DMS 273 (cell line): ENCODE measurements at regions not wholly inside any gene's neighbourhood (a gene's known extent, or its start where the extent isn't known, plus 50 kb on each side); places are given as distances from the start of the nearest gene placed in this dataset.
"Not testable (repeated sequence)": the region's sequence is repeated elsewhere in the genome, so short reads cannot be mapped to it uniquely, and the experiment has no call there.

Experiments
- DNase-seq: peaks from one replicate; lab custom pipeline; 2025; ENCODE audit not compliant: unreplicated experiment; lab: John Stamatoyannopoulos, UW

- DNase-seq = not testable (repeated sequence)
Observed at GRCh38 chr3:75840160-75840559, 54.8 kb upstream of the ZNF717 start.

GRCh38 chr3:75850301-75851008 lies 65.1 kb upstream of the ZNF717 start:
- not testable (repeated sequence) for DNase-seq

DNA sequence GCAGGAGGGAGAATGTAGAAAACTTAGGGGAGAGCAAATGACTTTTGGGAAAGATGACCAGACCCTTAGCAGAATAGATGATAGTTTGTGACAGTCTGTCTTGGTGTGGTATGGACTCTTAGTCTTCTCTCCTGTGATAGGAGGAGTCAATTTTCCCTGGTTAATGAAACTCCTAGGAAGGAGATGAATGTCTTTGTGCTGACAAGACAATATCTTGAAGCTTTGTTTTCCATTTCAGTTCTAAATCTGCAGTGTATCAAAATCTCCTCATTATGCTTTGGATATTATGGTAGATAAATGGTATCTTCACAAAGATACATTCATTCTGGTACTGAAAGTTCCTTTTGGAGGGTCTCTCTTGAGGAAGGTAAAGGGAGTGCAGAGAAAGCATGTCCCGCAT lies 77.8 kb upstream of the ZNF717 start:
- DNase-seq = no peak

DNA sequence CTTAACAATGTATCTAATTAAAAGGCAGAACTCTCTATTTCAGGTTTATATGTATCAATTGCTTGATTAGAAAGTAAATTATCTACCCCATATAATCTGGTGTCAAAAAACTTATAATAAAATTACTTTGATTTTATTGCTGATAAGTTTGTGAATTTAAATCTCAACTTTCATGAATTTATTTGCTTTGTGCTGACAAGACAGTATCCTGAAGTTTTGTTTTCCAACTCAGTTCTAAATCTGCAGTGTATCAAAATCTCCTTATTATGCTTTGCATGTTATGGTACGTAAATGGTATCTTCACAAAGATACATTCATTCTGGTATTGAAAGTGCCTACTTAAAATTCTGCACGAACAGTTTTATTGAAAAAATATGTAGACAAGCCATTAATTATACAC lies 78.5 kb upstream of the ZNF717 start:
- DNase-seq = no peak

DNA sequence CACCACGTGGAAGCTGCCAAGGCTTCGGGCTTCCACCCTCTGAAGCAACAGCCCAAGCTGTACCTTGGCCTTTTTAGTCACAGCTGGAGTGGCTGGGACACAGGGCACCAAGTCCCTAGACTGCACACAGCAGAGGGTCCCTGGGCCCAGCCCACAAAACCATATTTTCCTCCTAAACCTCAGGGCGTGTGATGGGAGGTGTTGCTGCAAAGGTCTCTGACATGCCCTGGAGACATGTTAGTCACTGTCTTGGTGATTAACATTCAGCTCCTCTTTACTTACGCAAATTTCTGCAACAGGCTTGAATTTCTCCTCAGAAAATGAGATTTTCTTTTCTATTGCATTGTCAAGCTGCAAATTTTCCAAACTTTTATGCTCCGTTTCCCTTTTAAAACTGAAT lies 98.4 kb upstream of the ZNF717 start:
- DNase-seq = not testable (repeated sequence)

GRCh38 chr3:75886971-75887526 lies 101.7 kb upstream of the ZNF717 start:
- no peak for DNase-seq

DNA sequence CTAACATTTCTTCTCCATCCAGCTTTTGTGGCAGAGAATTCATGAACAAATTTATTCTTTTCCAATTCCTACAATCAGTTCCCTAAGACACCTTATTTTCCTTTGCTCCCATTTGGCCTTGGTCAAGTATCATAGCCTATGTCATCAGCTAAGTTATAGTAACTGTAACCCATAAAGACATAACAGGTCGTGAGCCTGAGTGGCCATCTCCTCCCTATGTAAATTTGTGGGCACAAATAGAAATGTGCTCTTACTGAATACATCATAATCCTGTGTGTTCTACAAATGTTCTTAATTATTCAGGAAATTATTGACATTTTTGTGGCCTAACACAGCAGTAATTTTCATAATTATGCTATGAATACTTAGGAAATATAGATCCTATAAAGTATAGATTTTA lies 108.9 kb upstream of the ZNF717 start:
- DNase-seq = no peak

GRCh38 chr3:75896265-75896664 lies 110.9 kb upstream of the ZNF717 start:
- no peak for DNase-seq

DNA sequence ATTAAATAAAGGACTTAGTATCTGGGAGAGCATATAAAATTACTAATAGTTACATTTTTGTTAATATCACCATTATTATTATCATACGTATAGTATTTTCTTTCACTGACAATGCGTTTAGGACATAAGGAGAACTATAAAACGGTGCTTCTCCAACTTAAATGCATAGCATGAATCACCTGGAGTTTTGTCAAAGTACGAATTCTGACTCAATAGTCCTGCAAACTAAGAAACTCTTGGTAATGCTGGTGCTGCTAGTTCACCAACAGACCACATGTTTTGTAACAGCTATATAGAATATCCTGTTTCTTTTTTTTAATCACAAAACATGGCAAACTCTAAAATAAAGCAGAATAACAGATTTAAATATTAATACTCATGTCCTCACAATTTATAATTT lies 116.1 kb upstream of the ZNF717 start:
- DNase-seq = not testable (repeated sequence)

DNA sequence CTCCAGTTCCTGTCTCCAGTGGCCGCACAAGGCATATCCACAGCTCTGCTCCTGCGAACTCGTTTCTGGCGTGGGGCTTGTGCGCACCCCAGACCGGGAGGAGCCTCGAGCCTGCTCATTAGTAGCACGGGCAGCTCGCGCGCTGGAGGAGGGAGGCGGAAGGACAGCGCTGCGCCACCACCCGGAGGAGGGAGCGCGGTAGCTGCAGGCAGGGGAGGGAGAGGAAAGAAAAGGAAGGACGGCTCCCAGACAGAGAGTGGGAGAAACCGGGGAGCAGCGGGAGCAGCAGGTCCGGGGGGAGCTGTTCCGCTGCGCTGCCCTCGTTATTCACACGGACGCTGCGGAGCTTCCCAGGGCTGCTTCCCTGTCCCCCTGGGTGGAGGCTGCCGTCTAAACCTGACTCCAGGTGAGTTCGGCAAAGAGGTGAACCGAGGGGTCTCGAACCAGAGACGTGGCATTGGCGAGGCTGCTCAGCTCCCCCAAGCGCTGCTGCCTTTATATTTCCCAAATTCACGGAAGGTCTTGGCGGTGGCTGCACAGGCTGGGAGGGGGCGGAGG lies 121.3 kb upstream of the ZNF717 start:
- DNase-seq = peak; percentile 19

DNA sequence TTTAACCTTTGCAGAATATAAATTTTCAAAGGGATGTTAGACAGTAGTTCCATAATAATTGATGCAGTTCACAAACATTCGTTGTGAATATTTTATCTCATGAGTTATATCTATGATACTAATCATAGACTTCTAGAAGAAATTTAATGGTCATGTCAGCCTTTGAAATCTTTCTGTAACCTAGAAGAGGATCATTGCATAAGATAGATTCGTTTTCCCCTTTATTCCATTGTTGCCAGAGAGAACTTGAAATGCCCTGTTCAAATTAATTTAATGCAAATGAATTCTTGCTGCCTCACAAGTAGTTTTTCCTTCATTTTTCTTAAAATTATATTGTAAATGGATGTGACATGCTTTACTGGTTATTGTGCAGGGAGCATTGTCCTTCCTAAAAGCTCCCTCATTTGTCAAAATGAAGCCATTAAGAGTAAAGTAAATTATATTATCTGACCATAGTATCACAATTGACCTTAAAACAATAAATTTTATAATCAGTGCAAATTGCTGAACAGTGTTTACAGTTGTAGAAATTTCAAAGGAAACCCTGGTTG lies 128.5 kb upstream of the ZNF717 start:
- DNase-seq = no peak

DNA sequence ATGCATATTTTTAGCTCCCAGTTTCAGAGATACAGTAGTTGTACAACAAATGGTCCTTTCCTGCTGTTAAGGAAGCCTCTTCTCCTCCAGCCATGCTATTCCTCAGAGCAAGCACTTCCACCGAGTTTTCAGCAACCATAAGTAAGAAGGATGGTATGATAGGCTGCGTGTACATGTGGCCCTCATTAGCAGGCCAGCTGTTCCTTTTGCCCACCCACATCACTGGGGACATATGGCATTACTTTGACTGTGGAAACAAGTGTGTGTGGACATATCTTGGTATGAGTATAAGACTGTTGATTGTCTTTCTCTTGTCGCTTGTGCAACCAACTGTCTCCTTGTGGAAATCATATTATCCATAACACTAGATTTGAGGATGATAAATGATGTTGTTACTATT lies 129.4 kb upstream of the ZNF717 start:
- DNase-seq = not testable (repeated sequence)

- DNase-seq = no peak
Observed at GRCh38 chr3:75938921-75939320, 153.6 kb upstream of the ZNF717 start.

DNA sequence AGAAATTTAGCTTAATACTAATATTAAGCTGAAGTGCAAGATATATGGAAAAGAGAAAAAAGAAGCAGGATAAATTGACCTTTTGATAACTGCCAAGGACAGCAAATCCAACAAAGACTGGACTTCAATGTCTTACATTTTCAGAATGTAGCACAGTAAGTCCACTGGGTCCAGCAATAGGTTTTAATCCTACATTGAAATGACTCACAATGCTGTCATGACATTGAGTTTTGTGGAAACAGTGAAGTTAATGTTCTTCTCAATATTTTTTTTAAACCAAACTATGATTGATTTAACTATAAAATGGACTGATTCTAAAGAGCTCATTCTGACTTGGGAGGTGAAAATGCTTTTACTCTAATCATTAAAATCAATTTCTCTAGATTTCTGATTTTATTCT lies 166.6 kb upstream of the ZNF717 start:
- DNase-seq = no peak

DNA sequence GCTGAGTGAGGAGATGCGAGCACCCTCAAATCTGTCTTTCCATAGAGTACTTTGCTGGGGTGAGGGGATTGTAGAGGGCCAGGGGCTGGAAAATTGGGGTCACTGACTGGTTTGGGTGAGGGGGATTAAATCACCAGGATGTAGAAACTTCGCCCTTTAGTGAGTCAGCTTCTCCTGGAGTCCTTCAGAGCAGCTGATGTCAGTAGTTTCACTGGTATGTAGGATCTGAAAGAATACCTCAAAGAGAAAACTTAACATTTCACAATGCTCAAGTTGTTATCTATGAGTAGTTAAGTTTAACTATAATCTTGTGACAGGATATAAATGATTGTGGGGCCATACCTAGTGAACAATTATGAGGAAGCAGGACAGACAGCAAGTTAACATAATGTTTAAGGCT lies 174.7 kb upstream of the ZNF717 start:
- DNase-seq = not testable (repeated sequence)

DNA sequence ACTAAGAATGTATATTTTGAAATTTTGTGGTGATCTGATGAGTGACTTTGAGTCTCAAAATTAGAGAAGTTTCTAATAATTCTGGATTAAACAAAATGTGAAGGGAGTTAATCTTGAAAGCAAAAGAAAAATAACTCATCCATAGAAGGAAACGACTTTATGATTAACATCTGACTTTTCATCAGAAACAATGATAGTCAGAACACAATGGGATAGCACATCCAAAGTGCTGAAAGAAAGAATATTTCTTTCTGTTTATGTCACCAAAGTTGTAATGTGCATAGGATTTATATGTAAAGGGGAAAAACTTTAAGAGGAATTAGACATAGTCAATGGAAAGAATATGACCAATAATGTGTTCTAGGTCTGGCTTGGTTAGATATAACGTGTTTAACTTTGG lies 176.7 kb upstream of the ZNF717 start:
- not testable (repeated sequence) for DNase-seq

GRCh38 chr3:75967071-75967470 lies 181.7 kb upstream of the ZNF717 start:
- DNase-seq = no peak

- DNase-seq = no peak
Observed at GRCh38 chr3:75978686-75979085, 193.3 kb upstream of the ZNF717 start.

DNA sequence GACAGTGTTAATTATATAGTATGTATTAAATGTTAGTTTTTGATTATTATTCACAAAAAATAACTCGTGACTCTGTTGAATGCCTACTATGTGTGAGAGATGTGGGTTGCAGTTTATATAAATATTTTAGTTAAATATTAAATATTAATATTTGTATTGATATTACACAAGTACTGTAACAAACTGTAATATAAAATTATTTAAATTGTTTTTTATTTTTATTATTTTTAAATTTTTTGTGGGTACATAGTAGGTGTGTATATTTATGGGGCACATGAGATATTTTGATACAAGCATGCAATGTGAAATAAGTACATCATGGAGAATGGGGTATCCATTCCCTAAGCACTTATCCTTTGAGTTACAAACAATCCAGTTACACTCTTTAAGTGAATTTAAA lies 196.1 kb upstream of the ZNF717 start:
- no peak for DNase-seq

GRCh38 chr3:75982151-75982550 lies 196.8 kb upstream of the ZNF717 start:
- no peak for DNase-seq

DNA sequence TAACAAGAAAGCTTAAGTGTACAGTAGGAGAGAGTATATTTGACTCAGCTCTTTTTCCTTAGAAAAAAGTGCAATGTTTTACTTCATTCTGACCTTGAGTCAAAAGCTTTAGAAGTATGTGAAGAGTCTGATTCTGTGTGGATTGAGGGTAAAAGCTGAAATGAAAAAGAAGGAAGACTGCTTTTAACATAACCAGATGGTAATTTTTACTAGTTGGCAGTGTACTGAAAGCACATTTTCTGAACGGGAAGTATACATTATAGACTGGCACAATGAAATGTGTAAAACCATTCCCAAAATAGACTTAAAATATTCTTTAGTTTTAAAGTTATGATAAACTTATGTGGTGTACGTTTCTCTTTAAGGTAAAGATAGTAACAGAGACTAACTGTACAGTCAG lies 197.8 kb upstream of the ZNF717 start:
- DNase-seq = no peak

GRCh38 chr3:75983609-75984290 lies 198.4 kb upstream of the ZNF717 start:
- no peak for DNase-seq
